IMR-90 (cell line): ENCODE measurements at regions not wholly inside any gene's neighbourhood (a gene's known extent, or its start where the extent isn't known, plus 50 kb on each side); places are given as distances from the start of the nearest gene placed in this dataset.

ENCODE experiments used
- BHLHE40 ChIP-seq: fragments of 150-350 bp; IDR thresholded peaks from 2 replicates; pipeline ENCODE4 v1.6.1; 2016; ENCODE audit warnings: mild to moderate bottlenecking, low read depth, low read length
- CEBPB ChIP-seq: IDR thresholded peaks from 2 replicates; pipeline ENCODE4 v1.6.1; 2012; ENCODE audit warnings: low read depth, low read length, improper control_type of control experiment
- FOS ChIP-seq: fragments of 150-350 bp; IDR thresholded peaks from 2 replicates; pipeline ENCODE4 v1.6.1; 2016; ENCODE audit warnings: low read depth, low read length
- MAFK ChIP-seq: IDR thresholded peaks from 2 replicates; pipeline ENCODE4 v1.6.1; 2012; ENCODE audit warnings: low read depth, low read length, improper control_type of control experiment
- MAZ ChIP-seq: IDR thresholded peaks from 2 replicates; pipeline ENCODE4 v1.6.1; 2012; ENCODE audit warnings: low read depth, mild to moderate bottlenecking, low read length, improper control_type of control experiment, moderate library complexity, borderline replicate concordance
- NFE2L2 ChIP-seq: fragments of 150-350 bp; IDR thresholded peaks from 2 replicates; pipeline ENCODE4 v1.6.1; 2016; ENCODE audit warnings: low read depth, mild to moderate bottlenecking, low read length
- POLR2A ChIP-seq: IDR thresholded peaks from 2 replicates; pipeline ENCODE4 v1.6.1; 2012; ENCODE audit warnings: mild to moderate bottlenecking, low read depth, low read length
- RAD21 ChIP-seq: IDR thresholded peaks from 2 replicates; pipeline ENCODE4 v1.6.1; 2012; ENCODE audit warnings: low read length, improper control_type of control experiment
- RFX5 ChIP-seq: IDR thresholded peaks from 2 replicates; pipeline ENCODE4 v1.8.0; 2012; ENCODE audit warnings: low read depth, mild to moderate bottlenecking, low read length, moderate library complexity
- SMC3 ChIP-seq: fragments of 150-350 bp; IDR thresholded peaks from 2 replicates; pipeline ENCODE4 v1.6.1; 2016; ENCODE audit warnings: low read depth, mild to moderate bottlenecking, antibody characterized with exemption, low read length, moderate library complexity
- TF ChIP-seq, protein P1 (sequence below): fragments of 150-350 bp; IDR thresholded peaks from 2 replicates; pipeline ENCODE4 v1.6.1; 2017; ENCODE audit warnings: mild to moderate bottlenecking, antibody characterized with exemption, low read length, low read depth
- TF ChIP-seq, protein P2 (sequence below): fragments of 150-350 bp; IDR thresholded peaks from 2 replicates; pipeline ENCODE4 v1.6.1; 2016; ENCODE audit warnings: low read depth, mild to moderate bottlenecking, low read length, moderate library complexity, borderline replicate concordance
- TF ChIP-seq, protein P3 (sequence below): conservative IDR thresholded peaks from 2 replicates; pipeline ENCODE4 v1.5.1; 2012; ENCODE audit warnings: mild to moderate bottlenecking, low read depth, low read length, improper control_type of control experiment

DNA sequence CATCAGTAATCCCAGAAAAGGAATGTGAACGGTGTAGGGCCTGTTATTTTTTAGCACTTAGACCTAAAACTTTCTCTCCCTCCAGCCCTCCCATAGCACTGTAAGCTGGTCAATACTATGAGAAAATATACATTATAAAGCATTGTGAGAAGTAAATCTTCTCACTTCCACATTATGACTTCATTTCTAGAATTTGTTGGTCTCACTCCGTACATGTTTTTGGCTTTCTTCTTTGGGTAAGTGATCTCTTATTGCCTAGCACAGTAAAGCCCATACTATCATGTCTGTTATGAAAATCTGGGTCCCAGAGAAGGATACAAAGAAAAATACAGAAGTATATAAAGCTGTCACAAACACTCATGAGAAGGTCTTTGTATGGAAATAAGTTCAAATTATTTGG, 1851.1 kb upstream of the IGFBP7 start:
- TF ChIP-seq CEBPB (no peak), POLR2A (no peak), BHLHE40 (no peak), FOS (no peak), RAD21 (no peak), RFX5 (no peak), SMC3 (no peak), NFE2L2 (no peak), MAZ (no peak), MAFK (no peak)
- TF ChIP-seq, protein P1, sequence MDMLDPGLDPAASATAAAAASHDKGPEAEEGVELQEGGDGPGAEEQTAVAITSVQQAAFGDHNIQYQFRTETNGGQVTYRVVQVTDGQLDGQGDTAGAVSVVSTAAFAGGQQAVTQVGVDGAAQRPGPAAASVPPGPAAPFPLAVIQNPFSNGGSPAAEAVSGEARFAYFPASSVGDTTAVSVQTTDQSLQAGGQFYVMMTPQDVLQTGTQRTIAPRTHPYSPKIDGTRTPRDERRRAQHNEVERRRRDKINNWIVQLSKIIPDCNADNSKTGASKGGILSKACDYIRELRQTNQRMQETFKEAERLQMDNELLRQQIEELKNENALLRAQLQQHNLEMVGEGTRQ: no peak
- TF ChIP-seq, protein P2, sequence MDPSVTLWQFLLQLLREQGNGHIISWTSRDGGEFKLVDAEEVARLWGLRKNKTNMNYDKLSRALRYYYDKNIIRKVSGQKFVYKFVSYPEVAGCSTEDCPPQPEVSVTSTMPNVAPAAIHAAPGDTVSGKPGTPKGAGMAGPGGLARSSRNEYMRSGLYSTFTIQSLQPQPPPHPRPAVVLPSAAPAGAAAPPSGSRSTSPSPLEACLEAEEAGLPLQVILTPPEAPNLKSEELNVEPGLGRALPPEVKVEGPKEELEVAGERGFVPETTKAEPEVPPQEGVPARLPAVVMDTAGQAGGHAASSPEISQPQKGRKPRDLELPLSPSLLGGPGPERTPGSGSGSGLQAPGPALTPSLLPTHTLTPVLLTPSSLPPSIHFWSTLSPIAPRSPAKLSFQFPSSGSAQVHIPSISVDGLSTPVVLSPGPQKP: no peak
- TF ChIP-seq, protein P3, sequence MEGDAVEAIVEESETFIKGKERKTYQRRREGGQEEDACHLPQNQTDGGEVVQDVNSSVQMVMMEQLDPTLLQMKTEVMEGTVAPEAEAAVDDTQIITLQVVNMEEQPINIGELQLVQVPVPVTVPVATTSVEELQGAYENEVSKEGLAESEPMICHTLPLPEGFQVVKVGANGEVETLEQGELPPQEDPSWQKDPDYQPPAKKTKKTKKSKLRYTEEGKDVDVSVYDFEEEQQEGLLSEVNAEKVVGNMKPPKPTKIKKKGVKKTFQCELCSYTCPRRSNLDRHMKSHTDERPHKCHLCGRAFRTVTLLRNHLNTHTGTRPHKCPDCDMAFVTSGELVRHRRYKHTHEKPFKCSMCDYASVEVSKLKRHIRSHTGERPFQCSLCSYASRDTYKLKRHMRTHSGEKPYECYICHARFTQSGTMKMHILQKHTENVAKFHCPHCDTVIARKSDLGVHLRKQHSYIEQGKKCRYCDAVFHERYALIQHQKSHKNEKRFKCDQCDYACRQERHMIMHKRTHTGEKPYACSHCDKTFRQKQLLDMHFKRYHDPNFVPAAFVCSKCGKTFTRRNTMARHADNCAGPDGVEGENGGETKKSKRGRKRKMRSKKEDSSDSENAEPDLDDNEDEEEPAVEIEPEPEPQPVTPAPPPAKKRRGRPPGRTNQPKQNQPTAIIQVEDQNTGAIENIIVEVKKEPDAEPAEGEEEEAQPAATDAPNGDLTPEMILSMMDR: no peak
